ENCODE measurements at regions not wholly inside any gene's neighbourhood (a gene's known extent, or its start where the extent isn't known, plus 50 kb on each side); places are given as distances from the start of the nearest gene placed in this dataset.

- Mint-ChIP-seq H3K4me1 (ENCODE audit: unreplicated experiment) (peaks cover 5% of the 10 kb centered on the region), H3K36me3 (ENCODE audit: unreplicated experiment) (no peaks in the 10 kb centered on the region), H3K4me3 (ENCODE audit: unreplicated experiment) (no peak overlapping the region), H3K27ac (ENCODE audit: unreplicated experiment) (no peak overlapping the region), H3K27me3 (ENCODE audit: unreplicated experiment) (peaks cover 4% of the 10 kb centered on the region), H3K9me3 (ENCODE audit: unreplicated experiment) (peaks cover 6% of the 10 kb centered on the region)
- DNase-seq (ENCODE audit: extremely low spot score, unreplicated experiment): no peak
- TF ChIP-seq CTCF (IDR thresholded peaks at IDR 0.05): no peak
Observed at GRCh38 chr9:84435902-84436301, 95.3 kb upstream of the SLC28A3 start.

DNA sequence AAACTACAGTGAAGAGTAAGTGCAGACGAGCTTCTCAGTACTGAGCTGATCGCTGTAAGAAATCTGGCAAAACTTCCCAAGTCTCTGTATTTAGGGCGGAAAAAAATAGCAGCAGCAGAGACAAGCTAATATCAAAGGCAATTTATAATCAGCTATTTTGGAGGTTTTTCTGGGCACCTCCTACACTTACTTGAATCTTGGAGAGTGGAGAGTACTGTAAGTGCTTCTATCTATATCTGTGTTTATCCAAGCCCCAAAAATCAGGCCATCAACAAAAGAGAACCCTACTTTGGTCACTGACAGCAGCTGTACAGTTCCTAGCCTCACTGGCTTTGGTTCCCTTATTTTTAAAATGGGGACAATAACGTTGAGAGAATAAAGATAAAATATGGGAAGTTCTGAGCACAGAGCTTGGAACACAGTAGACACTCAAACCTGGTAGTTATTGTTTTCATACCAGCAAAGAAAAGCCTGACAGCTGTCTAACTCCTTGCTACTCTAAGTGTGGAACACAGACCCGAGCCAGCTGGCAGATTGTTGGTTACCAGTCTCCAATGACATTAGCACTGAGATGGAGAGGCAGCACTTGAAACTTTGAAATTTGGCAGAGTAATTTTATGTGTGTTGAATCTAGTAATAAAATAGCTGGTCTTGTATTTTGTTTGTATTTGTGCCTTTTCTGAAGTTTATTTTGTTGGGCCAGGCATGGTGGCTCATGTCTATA lies 96.0 kb upstream of the SLC28A3 start:
- TF ChIP-seq CTCF (IDR thresholded peaks at IDR 0.05): no peak
- no peak for DNase-seq (ENCODE audit: extremely low spot score, unreplicated experiment)
- peaks cover 5% of the 10 kb centered on the region for H3K4me1 Mint-ChIP-seq (ENCODE audit: unreplicated experiment)
- H3K9me3 Mint-ChIP-seq (ENCODE audit: unreplicated experiment): peaks cover 6% of the 10 kb centered on the region
- H3K36me3 Mint-ChIP-seq (ENCODE audit: unreplicated experiment): no peaks in the 10 kb centered on the region
- no peak overlapping the region for H3K27ac Mint-ChIP-seq (ENCODE audit: unreplicated experiment)
- no peak overlapping the region for H3K4me3 Mint-ChIP-seq (ENCODE audit: unreplicated experiment)
- peaks cover 4% of the 10 kb centered on the region for H3K27me3 Mint-ChIP-seq (ENCODE audit: unreplicated experiment)

DNA sequence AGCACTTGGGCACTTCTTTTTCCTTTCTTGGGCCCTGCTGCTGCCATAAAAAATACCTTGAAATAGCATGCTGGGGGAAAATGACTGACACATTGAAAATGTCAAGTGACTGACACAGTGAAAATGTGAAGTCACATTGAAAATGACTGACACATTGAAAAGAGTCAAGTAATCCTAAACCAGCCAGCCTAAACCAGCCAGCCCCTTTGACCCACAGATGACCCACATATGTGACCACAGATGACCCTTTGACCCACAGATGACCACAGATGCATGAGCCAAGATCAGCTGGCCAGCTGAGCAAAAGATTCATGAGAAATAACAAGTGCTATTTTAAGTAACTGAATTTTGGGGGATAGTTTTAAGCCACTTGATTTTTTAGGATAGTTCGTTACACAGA lies 97.8 kb upstream of the SLC28A3 start:
- Mint-ChIP-seq H3K9me3 (ENCODE audit: unreplicated experiment) (peaks cover 6% of the 10 kb centered on the region), H3K4me1 (ENCODE audit: unreplicated experiment) (peaks cover 5% of the 10 kb centered on the region)

DNA sequence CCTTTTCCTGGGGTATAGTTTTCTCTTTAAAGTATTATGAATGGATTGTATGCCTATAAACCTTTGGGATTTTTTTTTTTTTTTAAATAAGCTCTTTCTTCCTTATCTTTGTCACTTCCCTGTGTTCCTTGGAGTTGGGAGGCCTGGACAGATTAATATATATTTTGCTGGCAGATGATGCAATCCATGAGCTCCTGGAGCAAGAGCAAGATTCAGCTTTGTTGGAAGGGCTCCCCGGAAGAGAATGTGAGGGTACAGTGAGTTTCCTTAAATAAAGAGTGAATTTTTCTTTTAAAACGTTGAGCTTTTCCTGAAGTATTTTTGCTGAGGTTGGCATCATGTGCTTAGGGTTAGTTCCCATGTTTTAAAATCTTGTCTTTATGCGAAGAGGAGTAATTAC lies 98.7 kb upstream of the SLC28A3 start:
- no peak for TF ChIP-seq CTCF (IDR thresholded peaks at IDR 0.05)
- Mint-ChIP-seq H3K4me1 (ENCODE audit: unreplicated experiment) (peaks cover 5% of the 10 kb centered on the region), H3K27ac (ENCODE audit: unreplicated experiment) (no peak overlapping the region), H3K27me3 (ENCODE audit: unreplicated experiment) (peaks cover 4% of the 10 kb centered on the region), H3K4me3 (ENCODE audit: unreplicated experiment) (no peak overlapping the region), H3K9me3 (ENCODE audit: unreplicated experiment) (peaks cover 6% of the 10 kb centered on the region), H3K36me3 (ENCODE audit: unreplicated experiment) (no peaks in the 10 kb centered on the region)
- DNase-seq (ENCODE audit: extremely low spot score, unreplicated experiment): no peak

More for the DNA sequence above, 97.8 kb upstream of the SLC28A3 start:
- Mint-ChIP-seq H3K36me3 (ENCODE audit: unreplicated experiment) (no peaks in the 10 kb centered on the region), H3K27me3 (ENCODE audit: unreplicated experiment) (peaks cover 6% of the 10 kb centered on the region), H3K4me3 (ENCODE audit: unreplicated experiment) (no peak overlapping the region), H3K27ac (ENCODE audit: unreplicated experiment) (no peak overlapping the region)
- TF ChIP-seq CTCF (IDR thresholded peaks at IDR 0.05): no peak
- DNase-seq (ENCODE audit: extremely low spot score, unreplicated experiment): no peak

DNA sequence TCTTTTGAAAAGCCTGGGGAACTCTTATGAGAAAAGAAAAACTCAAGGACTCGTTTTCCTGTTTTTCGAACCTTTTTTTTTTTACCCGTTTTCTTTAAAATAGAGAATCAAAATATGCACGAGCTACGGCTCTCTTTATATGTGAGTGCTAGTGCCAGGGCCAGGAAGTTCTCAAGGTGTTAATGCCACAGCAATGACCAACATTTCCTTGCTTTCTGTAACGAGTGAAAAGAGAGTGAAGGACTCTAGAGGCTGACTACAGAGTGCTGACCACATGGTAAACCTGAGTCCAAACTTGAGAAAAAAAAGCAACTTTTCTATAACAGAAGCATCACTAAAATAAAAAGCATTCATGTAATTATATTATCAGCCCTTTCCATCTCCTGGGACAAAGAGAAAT lies 102.2 kb upstream of the SLC28A3 start:
- H3K9me3 Mint-ChIP-seq (ENCODE audit: unreplicated experiment): peaks cover 6% of the 10 kb centered on the region
- DNase-seq (ENCODE audit: extremely low spot score, unreplicated experiment): no peak
- TF ChIP-seq CTCF (IDR thresholded peaks at IDR 0.05): no peak
- H3K4me1 Mint-ChIP-seq (ENCODE audit: unreplicated experiment): peaks cover 5% of the 10 kb centered on the region
- peaks cover 4% of the 10 kb centered on the region for H3K27me3 Mint-ChIP-seq (ENCODE audit: unreplicated experiment)
- no peak overlapping the region for H3K4me3 Mint-ChIP-seq (ENCODE audit: unreplicated experiment)
- no peak overlapping the region for H3K27ac Mint-ChIP-seq (ENCODE audit: unreplicated experiment)
- H3K36me3 Mint-ChIP-seq (ENCODE audit: unreplicated experiment): no peaks in the 10 kb centered on the region
